ENCODE measurements at regions not wholly inside any gene's neighbourhood (a gene's known extent, or its start where the extent isn't known, plus 50 kb on each side); places are given as distances from the start of the nearest gene placed in this dataset.

DNA sequence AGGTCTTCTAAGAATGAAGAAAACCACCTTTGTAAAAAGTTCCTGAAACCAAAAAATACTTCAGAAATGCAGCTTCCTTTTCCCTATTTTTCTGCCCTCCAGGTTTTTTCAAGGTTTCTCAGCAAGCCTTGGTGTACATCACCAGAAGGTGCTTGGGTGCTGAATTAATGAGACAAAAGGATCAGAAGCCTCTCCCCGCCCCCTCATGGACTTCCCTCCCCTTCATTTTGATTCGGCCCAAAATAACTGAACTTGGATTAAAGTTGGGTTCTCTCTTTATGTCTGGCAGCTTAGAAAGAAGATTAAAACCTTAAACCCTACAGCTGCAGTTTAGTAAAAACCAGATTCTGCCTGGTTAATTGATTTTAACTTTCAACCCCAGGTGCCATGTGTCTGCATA, 121.7 kb upstream of the ERCC4 start:
- Histone ChIP-seq H4K20me1 (ENCODE audit: insufficient read depth, low read length) (no peaks in the 10 kb centered on the region), H2AFZ (ENCODE audit: low read length) (no peak overlapping the region), H3K9me3 (ENCODE audit: low read length) (no peaks in the 10 kb centered on the region), H3K27me3 (ENCODE audit: control insufficient read depth in 1 of 2, insufficient read depth in 2 of 2, low read length in 2 of 2) (peaks cover 0 to 8% of the 10 kb centered on the region in 2 experiments; a peak in 1 of 5 replicates), H3K9ac (ENCODE audit: insufficient read depth, low read depth, low read length) (no peak overlapping the region), H3K36me3 (replicated peaks in 1 of 2; ENCODE audit: control insufficient read depth in 1 of 2, insufficient read depth in 2 of 2, low read length in 2 of 2) (no peaks in the 10 kb centered on the region), H3K4me2 (ENCODE audit: low read depth, low read length) (no peak overlapping the region), H3K79me2 (ENCODE audit: insufficient read depth, low read length) (no peaks in the 10 kb centered on the region), H3K4me1 (ENCODE audit: insufficient read depth, low read length) (no peaks in the 10 kb centered on the region), H3K27ac (ENCODE audit: extremely low read length, insufficient read depth, low read length) (no peak overlapping the region), H3K4me3 (replicated peaks in 1 of 3; ENCODE audit: insufficient read depth in 1 of 3, low read depth in 2 of 3, low read length in 3 of 3) (no peak overlapping the region)
- ChIA-PET POLR2A (no interaction called here), CTCF (ENCODE audit: low intra/inter-chr PET ratio, low total read pairs) (no interaction called here)
- no peak for FAIRE-seq
- in situ Hi-C loops (cut with HindIII; ENCODE audit: extremely low pct_ligation_motif_present, low pct_unique_long_range_greater_than_20kb) (no loop called here), intact Hi-C loops (cut with micrococcal nuclease; ENCODE audit: unreplicated experiment) (no loop called here)
- DNase-seq (ENCODE audit: low spot score): no peak
- WGBS (ENCODE audit: low lambda C conversion rate): 5% methylated on average over 2 of the region's 2 CpGs
- no peak for ATAC-seq
- no peak for TF ChIP-seq ZSCAN25 (CRISPR knock-in tag; IDR thresholded peaks at IDR 0.05)
- no peak for TF ChIP-seq FOXC1 (CRISPR knock-in tag; IDR thresholded peaks at IDR 0.05; ENCODE audit: borderline replicate concordance)
- no peak for TF ChIP-seq NCOR1 (IDR thresholded peaks at IDR 0.05; ENCODE audit: borderline replicate concordance, low read length)
- TF ChIP-seq ZKSCAN5 (CRISPR knock-in tag; IDR thresholded peaks at IDR 0.05): no peak
- no TSS peak for BruUV-seq (replicated peaks)

- Histone ChIP-seq H3K36me3 (replicated peaks in 1 of 2; ENCODE audit: control insufficient read depth in 1 of 2, insufficient read depth in 2 of 2, low read length in 2 of 2) (no peaks in the 10 kb centered on the region), H4K20me1 (ENCODE audit: insufficient read depth, low read length) (no peaks in the 10 kb centered on the region), H3K27me3 (ENCODE audit: control insufficient read depth in 1 of 2, insufficient read depth in 2 of 2, low read length in 2 of 2) (peaks cover 0 to 20% of the 10 kb centered on the region in 2 experiments; a peak in 3 of 5 replicates), H3K9me3 (ENCODE audit: low read length) (no peaks in the 10 kb centered on the region), H3K4me2 (ENCODE audit: low read depth, low read length) (no peak overlapping the region), H3K4me1 (ENCODE audit: insufficient read depth, low read length) (no peaks in the 10 kb centered on the region), H2AFZ (ENCODE audit: low read length) (no peak overlapping the region), H3K27ac (ENCODE audit: extremely low read length, insufficient read depth, low read length) (no peak overlapping the region), H3K79me2 (ENCODE audit: insufficient read depth, low read length) (no peaks in the 10 kb centered on the region), H3K4me3 (replicated peaks in 1 of 3; ENCODE audit: insufficient read depth in 1 of 3, low read depth in 2 of 3, low read length in 3 of 3) (no peak overlapping the region), H3K9ac (ENCODE audit: insufficient read depth, low read depth, low read length) (no peak overlapping the region)
- no peak for ATAC-seq
- intact Hi-C loops (cut with micrococcal nuclease; ENCODE audit: unreplicated experiment) (no loop called here), in situ Hi-C loops (cut with HindIII; ENCODE audit: extremely low pct_ligation_motif_present, low pct_unique_long_range_greater_than_20kb) (no loop called here)
- WGBS (ENCODE audit: low lambda C conversion rate): 20% methylated on average over 3 of the region's 3 CpGs
- no peak for DNase-seq (ENCODE audit: low spot score)
- no peak for FAIRE-seq
- BruUV-seq (replicated peaks): no TSS peak
- POLR2A ChIA-PET: no interaction called here
- CTCF ChIA-PET (ENCODE audit: low intra/inter-chr PET ratio, low total read pairs): no interaction called here
- TF ChIP-seq, protein P1, sequence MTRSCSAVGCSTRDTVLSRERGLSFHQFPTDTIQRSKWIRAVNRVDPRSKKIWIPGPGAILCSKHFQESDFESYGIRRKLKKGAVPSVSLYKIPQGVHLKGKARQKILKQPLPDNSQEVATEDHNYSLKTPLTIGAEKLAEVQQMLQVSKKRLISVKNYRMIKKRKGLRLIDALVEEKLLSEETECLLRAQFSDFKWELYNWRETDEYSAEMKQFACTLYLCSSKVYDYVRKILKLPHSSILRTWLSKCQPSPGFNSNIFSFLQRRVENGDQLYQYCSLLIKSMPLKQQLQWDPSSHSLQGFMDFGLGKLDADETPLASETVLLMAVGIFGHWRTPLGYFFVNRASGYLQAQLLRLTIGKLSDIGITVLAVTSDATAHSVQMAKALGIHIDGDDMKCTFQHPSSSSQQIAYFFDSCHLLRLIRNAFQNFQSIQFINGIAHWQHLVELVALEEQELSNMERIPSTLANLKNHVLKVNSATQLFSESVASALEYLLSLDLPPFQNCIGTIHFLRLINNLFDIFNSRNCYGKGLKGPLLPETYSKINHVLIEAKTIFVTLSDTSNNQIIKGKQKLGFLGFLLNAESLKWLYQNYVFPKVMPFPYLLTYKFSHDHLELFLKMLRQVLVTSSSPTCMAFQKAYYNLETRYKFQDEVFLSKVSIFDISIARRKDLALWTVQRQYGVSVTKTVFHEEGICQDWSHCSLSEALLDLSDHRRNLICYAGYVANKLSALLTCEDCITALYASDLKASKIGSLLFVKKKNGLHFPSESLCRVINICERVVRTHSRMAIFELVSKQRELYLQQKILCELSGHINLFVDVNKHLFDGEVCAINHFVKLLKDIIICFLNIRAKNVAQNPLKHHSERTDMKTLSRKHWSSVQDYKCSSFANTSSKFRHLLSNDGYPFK (CRISPR knock-in tag; IDR thresholded peaks at IDR 0.05; ENCODE audit: borderline replicate concordance): no peak
- TF ChIP-seq, protein P2, sequence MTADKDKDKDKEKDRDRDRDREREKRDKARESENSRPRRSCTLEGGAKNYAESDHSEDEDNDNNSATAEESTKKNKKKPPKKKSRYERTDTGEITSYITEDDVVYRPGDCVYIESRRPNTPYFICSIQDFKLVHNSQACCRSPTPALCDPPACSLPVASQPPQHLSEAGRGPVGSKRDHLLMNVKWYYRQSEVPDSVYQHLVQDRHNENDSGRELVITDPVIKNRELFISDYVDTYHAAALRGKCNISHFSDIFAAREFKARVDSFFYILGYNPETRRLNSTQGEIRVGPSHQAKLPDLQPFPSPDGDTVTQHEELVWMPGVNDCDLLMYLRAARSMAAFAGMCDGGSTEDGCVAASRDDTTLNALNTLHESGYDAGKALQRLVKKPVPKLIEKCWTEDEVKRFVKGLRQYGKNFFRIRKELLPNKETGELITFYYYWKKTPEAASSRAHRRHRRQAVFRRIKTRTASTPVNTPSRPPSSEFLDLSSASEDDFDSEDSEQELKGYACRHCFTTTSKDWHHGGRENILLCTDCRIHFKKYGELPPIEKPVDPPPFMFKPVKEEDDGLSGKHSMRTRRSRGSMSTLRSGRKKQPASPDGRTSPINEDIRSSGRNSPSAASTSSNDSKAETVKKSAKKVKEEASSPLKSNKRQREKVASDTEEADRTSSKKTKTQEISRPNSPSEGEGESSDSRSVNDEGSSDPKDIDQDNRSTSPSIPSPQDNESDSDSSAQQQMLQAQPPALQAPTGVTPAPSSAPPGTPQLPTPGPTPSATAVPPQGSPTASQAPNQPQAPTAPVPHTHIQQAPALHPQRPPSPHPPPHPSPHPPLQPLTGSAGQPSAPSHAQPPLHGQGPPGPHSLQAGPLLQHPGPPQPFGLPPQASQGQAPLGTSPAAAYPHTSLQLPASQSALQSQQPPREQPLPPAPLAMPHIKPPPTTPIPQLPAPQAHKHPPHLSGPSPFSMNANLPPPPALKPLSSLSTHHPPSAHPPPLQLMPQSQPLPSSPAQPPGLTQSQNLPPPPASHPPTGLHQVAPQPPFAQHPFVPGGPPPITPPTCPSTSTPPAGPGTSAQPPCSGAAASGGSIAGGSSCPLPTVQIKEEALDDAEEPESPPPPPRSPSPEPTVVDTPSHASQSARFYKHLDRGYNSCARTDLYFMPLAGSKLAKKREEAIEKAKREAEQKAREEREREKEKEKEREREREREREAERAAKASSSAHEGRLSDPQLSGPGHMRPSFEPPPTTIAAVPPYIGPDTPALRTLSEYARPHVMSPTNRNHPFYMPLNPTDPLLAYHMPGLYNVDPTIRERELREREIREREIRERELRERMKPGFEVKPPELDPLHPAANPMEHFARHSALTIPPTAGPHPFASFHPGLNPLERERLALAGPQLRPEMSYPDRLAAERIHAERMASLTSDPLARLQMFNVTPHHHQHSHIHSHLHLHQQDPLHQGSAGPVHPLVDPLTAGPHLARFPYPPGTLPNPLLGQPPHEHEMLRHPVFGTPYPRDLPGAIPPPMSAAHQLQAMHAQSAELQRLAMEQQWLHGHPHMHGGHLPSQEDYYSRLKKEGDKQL (CRISPR knock-in tag; IDR thresholded peaks at IDR 0.05; ENCODE audit: low read depth): no peak
- TF ChIP-seq, protein P3, sequence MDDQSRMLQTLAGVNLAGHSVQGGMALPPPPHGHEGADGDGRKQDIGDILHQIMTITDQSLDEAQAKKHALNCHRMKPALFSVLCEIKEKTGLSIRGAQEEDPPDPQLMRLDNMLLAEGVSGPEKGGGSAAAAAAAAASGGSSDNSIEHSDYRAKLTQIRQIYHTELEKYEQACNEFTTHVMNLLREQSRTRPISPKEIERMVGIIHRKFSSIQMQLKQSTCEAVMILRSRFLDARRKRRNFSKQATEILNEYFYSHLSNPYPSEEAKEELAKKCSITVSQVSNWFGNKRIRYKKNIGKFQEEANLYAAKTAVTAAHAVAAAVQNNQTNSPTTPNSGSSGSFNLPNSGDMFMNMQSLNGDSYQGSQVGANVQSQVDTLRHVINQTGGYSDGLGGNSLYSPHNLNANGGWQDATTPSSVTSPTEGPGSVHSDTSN (CRISPR knock-in tag; IDR thresholded peaks at IDR 0.05; ENCODE audit: borderline replicate concordance): no peak
- no peak for TF ChIP-seq THAP8 (CRISPR knock-in tag; IDR thresholded peaks at IDR 0.05; ENCODE audit: borderline replicate concordance)
These were observed 116.0 kb upstream of the ERCC4 start for GRCh38 chr16:13803974-13804373.
